ENCODE measurements at regions not wholly inside any gene's neighbourhood (a gene's known extent, or its start where the extent isn't known, plus 50 kb on each side); places are given as distances from the start of the nearest gene placed in this dataset.

DNA sequence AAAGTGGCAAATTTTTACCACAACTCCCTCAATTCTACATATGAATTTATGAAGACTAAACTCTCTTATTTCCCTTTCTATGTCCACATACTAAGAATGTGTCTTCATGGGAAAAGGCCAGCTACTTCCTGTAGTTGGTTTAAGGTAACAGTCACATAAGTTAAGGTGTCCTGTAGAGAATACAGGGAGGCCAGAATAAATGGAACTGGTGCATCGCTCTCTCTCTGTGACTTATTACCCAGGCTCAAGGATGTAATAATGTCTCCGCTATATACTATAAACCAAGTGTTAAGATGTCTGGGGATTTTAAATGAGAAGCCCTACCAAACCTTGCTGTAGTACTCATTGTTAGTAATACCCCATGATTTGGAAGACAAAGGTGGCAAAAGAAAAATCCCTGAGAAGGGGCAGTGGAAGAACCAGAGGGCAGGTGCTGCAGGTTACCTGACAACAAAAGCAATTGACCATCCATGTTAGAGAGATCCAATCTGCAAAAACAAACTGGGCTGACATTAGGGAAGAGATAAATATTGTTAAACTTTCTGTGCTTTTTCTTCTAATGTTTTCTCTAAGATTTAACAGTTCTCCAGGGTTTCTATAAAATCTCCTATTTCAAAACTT is 372.8 kb downstream of the TMX3 start:
- Histone ChIP-seq H3K27me3 (ENCODE audit: control insufficient read depth, insufficient read depth, low read length) (no peaks in the 10 kb centered on the region), H3K36me3 (ENCODE audit: control insufficient read depth, insufficient read depth, low read length) (no peaks in the 10 kb centered on the region), H3K4me3 (ENCODE audit: low read depth, low read length) (no peak overlapping the region)
- TF ChIP-seq, protein P1, sequence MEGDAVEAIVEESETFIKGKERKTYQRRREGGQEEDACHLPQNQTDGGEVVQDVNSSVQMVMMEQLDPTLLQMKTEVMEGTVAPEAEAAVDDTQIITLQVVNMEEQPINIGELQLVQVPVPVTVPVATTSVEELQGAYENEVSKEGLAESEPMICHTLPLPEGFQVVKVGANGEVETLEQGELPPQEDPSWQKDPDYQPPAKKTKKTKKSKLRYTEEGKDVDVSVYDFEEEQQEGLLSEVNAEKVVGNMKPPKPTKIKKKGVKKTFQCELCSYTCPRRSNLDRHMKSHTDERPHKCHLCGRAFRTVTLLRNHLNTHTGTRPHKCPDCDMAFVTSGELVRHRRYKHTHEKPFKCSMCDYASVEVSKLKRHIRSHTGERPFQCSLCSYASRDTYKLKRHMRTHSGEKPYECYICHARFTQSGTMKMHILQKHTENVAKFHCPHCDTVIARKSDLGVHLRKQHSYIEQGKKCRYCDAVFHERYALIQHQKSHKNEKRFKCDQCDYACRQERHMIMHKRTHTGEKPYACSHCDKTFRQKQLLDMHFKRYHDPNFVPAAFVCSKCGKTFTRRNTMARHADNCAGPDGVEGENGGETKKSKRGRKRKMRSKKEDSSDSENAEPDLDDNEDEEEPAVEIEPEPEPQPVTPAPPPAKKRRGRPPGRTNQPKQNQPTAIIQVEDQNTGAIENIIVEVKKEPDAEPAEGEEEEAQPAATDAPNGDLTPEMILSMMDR (IDR thresholded peaks at IDR 0.05; ENCODE audit: insufficient read depth, low read length, severe bottlenecking), result no peak
- DNase-seq (ENCODE audit: low read depth) (no peak), FAIRE-seq (no peak)

DNA sequence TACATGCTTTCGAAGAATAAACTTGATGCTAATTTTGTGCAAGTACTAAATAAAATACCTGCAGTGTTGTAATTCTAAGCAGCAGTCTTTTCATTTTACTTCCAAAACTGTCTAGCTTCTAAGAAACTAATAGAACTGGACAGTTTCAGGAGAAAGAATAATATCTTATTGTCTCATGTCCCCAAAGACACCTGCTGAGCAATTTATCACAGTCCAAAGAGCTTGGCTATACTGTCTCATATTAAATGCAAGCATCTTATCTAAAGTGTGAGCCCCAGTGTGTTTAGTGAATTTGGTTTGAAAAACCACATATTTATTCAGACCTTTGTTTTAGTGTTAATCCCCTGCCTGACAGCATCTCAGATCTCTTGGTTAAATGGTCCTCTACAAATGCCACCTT is 374.3 kb downstream of the TMX3 start:
- H3K27me3 ChIP-seq (ENCODE audit: control insufficient read depth, insufficient read depth, low read length), result no peaks in the 10 kb centered on the region
- TF ChIP-seq, protein P1 (IDR thresholded peaks at IDR 0.05; ENCODE audit: insufficient read depth, low read length, severe bottlenecking), result no peak
- no peak for FAIRE-seq

DNA sequence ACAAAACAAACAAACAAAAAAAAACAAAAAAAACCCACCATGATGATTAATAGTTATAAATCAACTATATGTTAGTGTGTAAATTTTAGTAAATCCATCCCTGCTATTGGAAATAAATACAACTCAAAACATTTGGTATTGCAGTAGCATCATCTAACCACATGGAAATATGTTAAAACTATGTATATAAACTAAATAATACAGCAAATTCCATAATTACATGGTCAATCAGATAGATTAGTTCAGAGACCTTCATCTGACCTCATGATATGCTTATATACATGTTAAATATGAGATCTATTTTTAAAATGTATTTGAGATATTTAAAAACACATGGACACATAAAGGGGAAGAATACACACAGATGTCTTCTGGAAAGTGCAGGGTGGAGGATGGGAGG is 384.2 kb downstream of the TMX3 start:
- Histone ChIP-seq H3K36me3 (ENCODE audit: control insufficient read depth, insufficient read depth, low read length) (no peaks in the 10 kb centered on the region), H3K27me3 (ENCODE audit: control insufficient read depth, insufficient read depth, low read length) (no peaks in the 10 kb centered on the region), H3K4me3 (ENCODE audit: low read depth, low read length) (no peak overlapping the region)
- DNase-seq (ENCODE audit: low read depth), result no peak
- no peak for FAIRE-seq
- TF ChIP-seq, protein P1 (IDR thresholded peaks at IDR 0.05; ENCODE audit: insufficient read depth, low read length, severe bottlenecking), result no peak

More for the DNA sequence above, 374.3 kb downstream of the TMX3 start:
- no peak for DNase-seq (ENCODE audit: low read depth)
- Histone ChIP-seq H3K4me3 (ENCODE audit: low read depth, low read length) (no peak overlapping the region), H3K36me3 (ENCODE audit: control insufficient read depth, insufficient read depth, low read length) (no peaks in the 10 kb centered on the region)

DNA sequence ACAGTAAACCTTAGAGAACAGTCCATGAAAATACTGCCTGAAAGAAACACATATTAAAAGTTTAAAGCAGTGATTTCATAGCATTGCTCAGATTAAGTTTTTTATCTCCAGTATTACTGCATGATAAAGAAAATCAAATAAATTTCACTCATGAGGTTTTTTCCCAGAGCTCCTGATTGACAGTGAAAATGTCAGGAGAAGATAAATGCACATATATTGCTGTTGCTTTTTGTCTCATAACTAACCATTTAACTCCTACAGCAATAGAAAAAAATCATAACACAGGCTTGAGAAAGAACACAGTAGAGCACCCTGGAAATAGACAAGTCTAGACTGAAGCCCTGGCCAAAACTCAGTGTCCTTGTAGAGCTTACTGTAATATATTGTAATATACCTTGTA is 391.0 kb downstream of the TMX3 start:
- no peaks in the 10 kb centered on the region for H3K36me3 ChIP-seq (ENCODE audit: control insufficient read depth, insufficient read depth, low read length)
- no peak for DNase-seq (ENCODE audit: low read depth)
- H3K27me3 ChIP-seq (ENCODE audit: control insufficient read depth, insufficient read depth, low read length), result no peaks in the 10 kb centered on the region
- FAIRE-seq, result no peak
- TF ChIP-seq, protein P1 (IDR thresholded peaks at IDR 0.05; ENCODE audit: insufficient read depth, low read length, severe bottlenecking), result no peak
- H3K4me3 ChIP-seq (ENCODE audit: low read depth, low read length), result no peak overlapping the region

DNA sequence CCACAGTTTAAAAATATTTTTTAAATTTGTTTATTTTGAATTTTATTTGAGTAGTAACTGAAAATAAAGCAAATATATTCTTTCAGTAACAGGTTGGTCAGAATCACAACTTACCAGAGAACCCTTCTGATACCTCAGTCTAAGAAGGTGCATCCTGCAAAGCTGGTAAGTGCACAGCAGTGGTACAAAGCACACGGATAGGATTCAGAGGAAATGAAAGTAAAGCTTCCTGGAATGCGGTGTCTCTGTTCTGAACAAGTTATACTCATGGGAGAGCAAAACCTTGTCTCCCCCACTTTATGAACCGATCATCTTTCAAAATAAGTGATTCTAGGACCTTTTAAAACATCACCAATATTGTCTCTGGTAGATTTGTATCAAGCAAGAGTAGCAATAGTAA is 398.3 kb downstream of the TMX3 start:
- Histone ChIP-seq H3K4me3 (ENCODE audit: low read depth, low read length) (no peak overlapping the region), H3K36me3 (ENCODE audit: control insufficient read depth, insufficient read depth, low read length) (no peaks in the 10 kb centered on the region), H3K27me3 (ENCODE audit: control insufficient read depth, insufficient read depth, low read length) (no peaks in the 10 kb centered on the region)
- TF ChIP-seq, protein P1 (IDR thresholded peaks at IDR 0.05; ENCODE audit: insufficient read depth, low read length, severe bottlenecking), result no peak
- DNase-seq (ENCODE audit: low read depth) (no peak), FAIRE-seq (no peak)

DNA sequence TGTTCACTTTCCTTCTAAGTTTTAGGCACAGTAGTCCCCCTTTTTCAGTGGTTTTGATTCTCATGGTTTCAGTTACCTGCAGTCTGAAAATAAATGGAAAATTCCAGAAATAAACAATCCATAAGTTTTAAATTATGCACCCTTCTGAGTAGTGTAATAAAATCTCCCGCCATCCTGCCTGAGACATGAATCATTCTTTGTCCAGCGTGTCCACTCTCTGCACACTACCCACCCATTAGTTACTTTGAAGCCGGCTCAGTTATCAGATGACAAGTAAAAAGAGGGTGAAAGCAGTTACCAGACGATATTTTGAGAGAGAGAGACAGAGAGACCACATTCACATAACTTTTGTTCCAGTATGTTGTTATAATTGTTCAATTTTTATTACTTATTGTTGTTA is 400.5 kb downstream of the TMX3 start:
- Histone ChIP-seq H3K27me3 (ENCODE audit: control insufficient read depth, insufficient read depth, low read length) (no peaks in the 10 kb centered on the region), H3K36me3 (ENCODE audit: control insufficient read depth, insufficient read depth, low read length) (no peaks in the 10 kb centered on the region), H3K4me3 (ENCODE audit: low read depth, low read length) (no peak overlapping the region)
- TF ChIP-seq, protein P1 (IDR thresholded peaks at IDR 0.05; ENCODE audit: insufficient read depth, low read length, severe bottlenecking), result no peak
- no peak for DNase-seq (ENCODE audit: low read depth)
- no peak for FAIRE-seq
